Panc1 (cell line): ENCODE measurements at regions not wholly inside any gene's neighbourhood (a gene's known extent, or its start where the extent isn't known, plus 50 kb on each side); places are given as distances from the start of the nearest gene placed in this dataset.

Experiments
- ATAC-seq: fragments of 200-7000 bp; cut with Tn5 transposase; 2 replicates; pipeline ENCODE4 v1.9.1; 2020; ENCODE audit warnings: mild to moderate bottlenecking, moderate library complexity
- BruUV-seq: library from RNA; stranded (reverse); fragments of 400-500 nt; replicated peaks from 2 replicates; lab custom pipeline; 2021; lab: Mats Ljungman, UMichigan
- CTCF ChIA-PET: fragments of 300-600 bp; sonication (Branson Sonifier 250); formaldehyde crosslinking; loops from one replicate; lab custom pipeline; 2022; ENCODE audit warnings: antibody characterized with exemption; lab: Charles Lee
- POLR2A ChIA-PET: fragments of 300-600 bp; sonication (Branson Sonifier 250); formaldehyde crosslinking; loops from one replicate; lab custom pipeline; 2022; ENCODE audit warnings: antibody characterized with exemption; lab: Charles Lee
- DNase-seq: peaks from one replicate; pipeline ENCODE4 v3.0.0-alpha.2; 2010; ENCODE audit warnings: low read depth, low spot score
- H3K27ac ChIP-seq: 2 replicates; pipeline ENCODE4 v1.5.1; 2011; ENCODE audit warnings: mild to moderate bottlenecking, low read length, inconsistent platforms
- H3K27me3 ChIP-seq: fragments of 200-500 bp; sonication (Bioruptor generic); 2 replicates; pipeline ENCODE4 v1.6.0; 2014; ENCODE audit warnings: low read length, inconsistent platforms; ENCODE audit not compliant: control insufficient read depth, insufficient read depth
- H3K36me3 ChIP-seq: fragments of 200-500 bp; sonication (Bioruptor generic); 2 replicates; pipeline ENCODE4 v1.5.1; 2014; ENCODE audit warnings: inconsistent platforms, mild to moderate bottlenecking, low read length, moderate library complexity; ENCODE audit not compliant: control insufficient read depth, insufficient read depth
- H3K4me1 ChIP-seq: 2 replicates; pipeline ENCODE4 v1.5.1; 2011; ENCODE audit warnings: inconsistent platforms, mild to moderate bottlenecking, low read length, moderate library complexity; ENCODE audit not compliant: control insufficient read depth, insufficient read depth
- H3K4me3 ChIP-seq, 2 experiments: 2 replicates each; pipeline ENCODE4 v1.5.1; 2011 to 2012; ENCODE audit warnings: low read depth in 2 of 2, low read length in 2 of 2, mild to moderate bottlenecking in 2 of 2, inconsistent platforms in 1 of 2, moderate library complexity in 1 of 2
- H3K9me3 ChIP-seq: fragments of 200-500 bp; sonication (Bioruptor generic); 2 replicates; pipeline ENCODE4 v1.5.1; 2014; ENCODE audit warnings: low read depth, mild to moderate bottlenecking, inconsistent platforms, low read length, moderate library complexity; ENCODE audit not compliant: control insufficient read depth, insufficient read depth
- CTCF ChIP-seq: fragments of 450-650 bp; IDR thresholded peaks from 2 replicates; pipeline ENCODE4 v1.5.1; 2017; ENCODE audit warnings: mild to moderate bottlenecking
- POLR2AphosphoS5 ChIP-seq: IDR thresholded peaks from 2 replicates; pipeline ENCODE4 v1.6.1; 2012; ENCODE audit warnings: mild to moderate bottlenecking, low read depth, low read length, moderate library complexity
- REST ChIP-seq, 2 experiments: IDR thresholded peaks; 2 replicates each; pipeline ENCODE4 v1.6.1; 2011 to 2012; ENCODE audit warnings: low read depth in 2 of 2, control low read depth in 1 of 2, low read length in 1 of 2, mild to moderate bottlenecking in 1 of 2, moderate library complexity in 1 of 2; ENCODE audit not compliant: insufficient read depth in 1 of 2
- SIN3A ChIP-seq: IDR thresholded peaks from 2 replicates; pipeline ENCODE4 v1.6.1; 2012; ENCODE audit warnings: low read depth, mild to moderate bottlenecking, low read length, moderate library complexity, borderline replicate concordance; ENCODE audit not compliant: insufficient read depth
- TCF7L2 ChIP-seq: IDR thresholded peaks from 2 replicates; pipeline ENCODE4 v1.6.1; 2011; ENCODE audit warnings: mild to moderate bottlenecking, low read depth, low read length, inconsistent platforms
- in situ Hi-C: cut with HindIII; loops from 2 replicates; pipeline ENCODE4 v1.10.0; 2016; ENCODE audit warnings: low sequenced_read_pairs, low pct_unique_long_range_greater_than_20kb
- intact Hi-C: fragments of 100-400 bp; cut with micrococcal nuclease; formaldehyde crosslinking; loops from one replicate; pipeline ENCODE4 v1.10.0; 2022; ENCODE audit not compliant: unreplicated experiment

- no peak for TF ChIP-seq REST (IDR thresholded peaks at IDR 0.05; ENCODE audit: insufficient read depth in 1 of 2, low read depth in 2 of 2, low read length in 1 of 2)
- TF ChIP-seq CTCF: no peak
- no peak for TF ChIP-seq POLR2AphosphoS5
- TF ChIP-seq SIN3A: no peak
- TF ChIP-seq TCF7L2: no peak
- H3K4me1 ChIP-seq: no peaks in the 10 kb centered on the region
- H3K27me3 ChIP-seq: no peaks in the 10 kb centered on the region
- DNase-seq (no peak), ATAC-seq (no peak)
- H3K27ac ChIP-seq: no peak overlapping the region
- H3K9me3 ChIP-seq: no peaks in the 10 kb centered on the region
- CTCF ChIA-PET: no interaction called here
- intact Hi-C loops (no loop called here), in situ Hi-C loops (no loop called here)
- H3K4me3 ChIP-seq: no peak overlapping the region
- H3K36me3 ChIP-seq: no peaks in the 10 kb centered on the region
- POLR2A ChIA-PET: no interaction called here
- BruUV-seq: no TSS peak
Observed at GRCh38 chr4:175309041-175309440, 390.9 kb downstream of the ADAM29 start.

- H3K27me3 ChIP-seq: no peaks in the 10 kb centered on the region
- H3K4me1 ChIP-seq: no peaks in the 10 kb centered on the region
- no peak overlapping the region for H3K4me3 ChIP-seq
- BruUV-seq: no TSS peak
- ATAC-seq (no peak), DNase-seq (no peak)
- CTCF ChIA-PET: no interaction called here
- in situ Hi-C loops: no loop called here
- no peaks in the 10 kb centered on the region for H3K9me3 ChIP-seq
- intact Hi-C loops: no loop called here
- POLR2A ChIA-PET: no interaction called here
- H3K36me3 ChIP-seq: no peaks in the 10 kb centered on the region
- no peak overlapping the region for H3K27ac ChIP-seq
- no peak for TF ChIP-seq REST (IDR thresholded peaks at IDR 0.05; ENCODE audit: insufficient read depth in 1 of 2, low read depth in 2 of 2, low read length in 1 of 2)
Observed at GRCh38 chr4:175325230-175325629, 407.1 kb downstream of the ADAM29 start.
